Common myeloid progenitor, CD34-positive (primary cell): ENCODE measurements at regions not wholly inside any gene's neighbourhood (a gene's known extent, or its start where the extent isn't known, plus 50 kb on each side); places are given as distances from the start of the nearest gene placed in this dataset.

Source experiments
- CTCF ChIA-PET: fragments of 350-600 bp; sonication (Branson Sonifier 250); formaldehyde crosslinking; loops from one replicate; lab custom pipeline; 2021; ENCODE audit warnings: antibody characterized with exemption; lab: Charles Lee
- POLR2A ChIA-PET: fragments of 350-600 bp; sonication (Branson Sonifier 250); formaldehyde crosslinking; loops from one replicate; lab custom pipeline; 2021; ENCODE audit warnings: antibody characterized with exemption; lab: Charles Lee
- DNase-seq, 3 donors: peaks; one replicate each; pipeline versions ENCODE4 v3.0.0 to v3.0.0-alpha.2; 2013
- H3K27ac ChIP-seq, 2 experiments: 1 replicate in 1 of 2; 2 replicates in 1 of 2; pipeline ENCODE4 v1.7.0; 2013; ENCODE audit warnings: inconsistent platforms in 2 of 2, low read length in 2 of 2, mild to moderate bottlenecking in 2 of 2, low read depth in 1 of 2, moderate library complexity in 1 of 2; ENCODE audit not compliant: severe bottlenecking in 2 of 2, insufficient read depth in 1 of 2, poor library complexity in 1 of 2
- H3K27me3 ChIP-seq, 5 experiments: replicated peaks in 2 of 5; 1 replicate in 3 of 5; 2 replicates in 2 of 5; pipeline versions ENCODE4 v1.6.1 to v1.7.0; 2013; ENCODE audit warnings: low read length in 4 of 5, mild to moderate bottlenecking in 2 of 5, moderate library complexity in 2 of 5, inconsistent platforms in 1 of 5; ENCODE audit not compliant: insufficient read depth in 5 of 5, control insufficient read depth in 4 of 5
- H3K36me3 ChIP-seq, 4 experiments: 1 replicate in 2 of 4; 2 replicates in 2 of 4; pipeline versions ENCODE4 v1.6.1 to v1.7.0; 2013; ENCODE audit warnings: low read length in 3 of 4, control low read depth in 1 of 4, mild to moderate bottlenecking in 1 of 4; ENCODE audit not compliant: control insufficient read depth in 4 of 4, insufficient read depth in 4 of 4
- H3K4me1 ChIP-seq, 4 experiments: 1 replicate in 3 of 4; 2 replicates in 1 of 4; pipeline versions ENCODE4 v1.6.1 to v1.7.1; 2013; ENCODE audit warnings: low read length in 3 of 4, mild to moderate bottlenecking in 3 of 4, control low read depth in 1 of 4, inconsistent platforms in 1 of 4, moderate library complexity in 1 of 4; ENCODE audit not compliant: control insufficient read depth in 4 of 4, insufficient read depth in 4 of 4; ENCODE audit errors: control extremely low read depth in 1 of 4
- H3K4me3 ChIP-seq, 7 experiments: 1 replicate in 4 of 7; 2 replicates in 3 of 7; pipeline versions ENCODE4 v1.5.1 to v1.7.0; 2013; ENCODE audit warnings: mild to moderate bottlenecking in 7 of 7, low read length in 6 of 7, moderate library complexity in 6 of 7, inconsistent platforms in 2 of 7, low read depth in 2 of 7, control low read depth in 1 of 7; ENCODE audit not compliant: insufficient read depth in 4 of 7, control insufficient read depth in 1 of 7; ENCODE audit errors: extremely low read depth in 1 of 7
- H3K9me3 ChIP-seq, 5 experiments: 1 replicate in 4 of 5; 2 replicates in 1 of 5; pipeline versions ENCODE4 v1.6.1 to v1.7.1; 2013; ENCODE audit warnings: low read length in 4 of 5, mild to moderate bottlenecking in 2 of 5, inconsistent platforms in 1 of 5, low read depth in 1 of 5, moderate library complexity in 1 of 5; ENCODE audit not compliant: control insufficient read depth in 4 of 5, insufficient read depth in 2 of 5; ENCODE audit errors: control extremely low read depth in 1 of 5
- WGBS: methylation state at CpG from one replicate; pipeline ENCODE4 v1.1.5; 2013; ENCODE audit not compliant: insufficient coverage; 5-methylcytosine and 5-hydroxymethylcytosine counted together

GRCh38 chr20:52098186-52098585 is 93.4 kb downstream of the ZFP64 start:
- POLR2A ChIA-PET, result no interaction called here
- Histone ChIP-seq H3K36me3 (peaks cover 0 to 6% (median 2%) of the 10 kb centered on the region in 4 experiments), H3K4me1 (peaks cover 4 to 10% (median 5%) of the 10 kb centered on the region in 4 experiments), H3K27ac (no peak overlapping the region), H3K9me3 (no peaks in the 10 kb centered on the region), H3K4me3 (no peak overlapping the region), H3K27me3 (peaks cover 0 to 5% (median 0%) of the 10 kb centered on the region in 5 experiments)
- CTCF ChIA-PET, result interaction anchor here (1.2 kb wide), 1 partner anchor 8 kb away, joined by 3 read pairs; no protein-coding TSS in a partner anchor
- no peak for DNase-seq
- WGBS, result 92% methylated on average over 6 of the region's 6 CpGs

DNA sequence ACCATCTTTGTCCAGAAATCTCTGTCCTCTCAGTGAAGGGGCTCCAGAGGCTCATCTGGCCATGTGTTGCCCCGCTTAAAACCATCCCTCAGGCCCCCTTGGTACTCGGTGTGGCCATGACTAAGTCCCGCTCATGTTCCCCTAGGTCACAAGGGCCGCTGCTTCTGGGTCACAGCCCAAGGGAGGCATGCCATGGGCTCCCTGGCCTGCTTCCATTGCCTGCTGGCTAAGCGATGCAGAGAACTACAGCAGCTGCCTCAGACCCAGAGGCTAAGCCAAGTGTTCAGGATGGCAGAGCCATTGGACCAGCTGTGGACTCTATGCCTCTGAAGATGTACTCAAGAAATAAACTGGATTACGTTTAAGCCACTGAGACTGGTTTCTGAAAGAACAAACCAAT is 95.5 kb downstream of the ZFP64 start:
- ChIA-PET CTCF (no interaction called here), POLR2A (no interaction called here)
- Histone ChIP-seq H3K36me3 (peaks cover 0 to 6% (median 2%) of the 10 kb centered on the region in 4 experiments), H3K4me3 (no peak overlapping the region), H3K4me1 (no peaks in the 10 kb centered on the region), H3K9me3 (no peaks in the 10 kb centered on the region), H3K27ac (no peak overlapping the region), H3K27me3 (no peaks in the 10 kb centered on the region)
- no peak for DNase-seq
- WGBS, result 100% methylated on average over 6 of the region's 6 CpGs

- ChIA-PET CTCF (interaction anchor here (0.9 kb wide), 1 partner anchor 15 kb away, joined by 3 read pairs; no protein-coding TSS in a partner anchor), POLR2A (no interaction called here)
- WGBS, result no CpG with 5 or more reads among the region's 2 CpGs
- H3K36me3 ChIP-seq, result peaks cover 0 to 6% (median 2%) of the 10 kb centered on the region in 4 experiments
- no peak overlapping the region for H3K4me3 ChIP-seq
- H3K27me3 ChIP-seq, result no peaks in the 10 kb centered on the region
- H3K9me3 ChIP-seq, result no peaks in the 10 kb centered on the region
- no peak for DNase-seq
- no peaks in the 10 kb centered on the region for H3K4me1 ChIP-seq
- no peak overlapping the region for H3K27ac ChIP-seq
Measured at GRCh38 chr20:52094693-52095092, 96.9 kb downstream of the ZFP64 start.

DNA sequence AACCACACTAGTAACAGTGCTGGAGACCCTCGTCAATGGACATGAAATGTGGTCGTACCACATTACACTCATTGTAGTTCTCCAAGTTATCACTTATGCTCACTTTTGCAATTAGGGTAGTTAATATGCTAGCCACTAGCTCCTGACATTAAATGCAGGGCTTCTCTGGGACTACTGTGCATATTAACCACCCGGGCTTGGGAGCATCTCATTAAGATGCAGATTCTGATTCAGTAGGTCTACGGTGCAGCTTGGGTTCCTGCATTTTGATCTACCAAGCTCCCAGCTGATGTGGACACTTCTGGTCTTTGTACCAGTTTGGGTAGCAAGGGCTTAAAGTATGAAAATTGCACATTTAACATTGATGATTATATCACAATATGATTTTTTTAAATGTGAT is 98.0 kb downstream of the ZFP64 start:
- ChIA-PET CTCF (interaction anchor here (0.9 kb wide), 1 partner anchor 16 kb away, joined by 3 read pairs; no protein-coding TSS in a partner anchor), POLR2A (no interaction called here)
- 96% methylated on average over 4 of the region's 4 CpGs for WGBS
- no peak overlapping the region for H3K4me3 ChIP-seq
- H3K36me3 ChIP-seq, result peaks cover 0 to 6% (median 2%) of the 10 kb centered on the region in 4 experiments
- H3K4me1 ChIP-seq, result no peaks in the 10 kb centered on the region
- no peak for DNase-seq
- no peaks in the 10 kb centered on the region for H3K27me3 ChIP-seq
- no peak overlapping the region for H3K27ac ChIP-seq
- H3K9me3 ChIP-seq, result no peaks in the 10 kb centered on the region

- no peak overlapping the region for H3K27ac ChIP-seq
- H3K27me3 ChIP-seq, result no peaks in the 10 kb centered on the region
- POLR2A ChIA-PET, result no interaction called here
- no peak for DNase-seq
- peaks cover 0 to 12% (median 3%) of the 10 kb centered on the region in 4 experiments for H3K36me3 ChIP-seq
- no peaks in the 10 kb centered on the region for H3K4me1 ChIP-seq
- WGBS, result 83% methylated on average over 1 of the region's 3 CpGs
- peaks cover 0 to 19% (median 8%) of the 10 kb centered on the region in 5 experiments for H3K9me3 ChIP-seq
- CTCF ChIA-PET, result interaction anchor here (0.7 to 1.5 kb wide), 4 partner anchors 8 to 217 kb away, joined by 3 read pairs; no protein-coding TSS in a partner anchor
- H3K4me3 ChIP-seq, result no peak overlapping the region
Measured at GRCh38 chr20:52090035-52090434, 101.5 kb downstream of the ZFP64 start.

GRCh38 chr20:52087471-52087870 is 104.1 kb downstream of the ZFP64 start:
- peaks cover 0 to 19% (median 8%) of the 10 kb centered on the region in 5 experiments for H3K9me3 ChIP-seq
- H3K4me3 ChIP-seq, result no peak overlapping the region
- no peaks in the 10 kb centered on the region for H3K27me3 ChIP-seq
- no peaks in the 10 kb centered on the region for H3K4me1 ChIP-seq
- ChIA-PET POLR2A (interaction anchor here (0.6 kb wide), 1 partner anchor 479 kb away, joined by 3 read pairs; no protein-coding TSS in a partner anchor), CTCF (interaction anchor here (1.3 kb wide), 1 partner anchor 26 kb away, joined by 3 read pairs; no protein-coding TSS in a partner anchor)
- H3K27ac ChIP-seq, result no peak overlapping the region
- DNase-seq, result no peak
- H3K36me3 ChIP-seq, result peaks cover 0 to 12% (median 3%) of the 10 kb centered on the region in 4 experiments

DNA sequence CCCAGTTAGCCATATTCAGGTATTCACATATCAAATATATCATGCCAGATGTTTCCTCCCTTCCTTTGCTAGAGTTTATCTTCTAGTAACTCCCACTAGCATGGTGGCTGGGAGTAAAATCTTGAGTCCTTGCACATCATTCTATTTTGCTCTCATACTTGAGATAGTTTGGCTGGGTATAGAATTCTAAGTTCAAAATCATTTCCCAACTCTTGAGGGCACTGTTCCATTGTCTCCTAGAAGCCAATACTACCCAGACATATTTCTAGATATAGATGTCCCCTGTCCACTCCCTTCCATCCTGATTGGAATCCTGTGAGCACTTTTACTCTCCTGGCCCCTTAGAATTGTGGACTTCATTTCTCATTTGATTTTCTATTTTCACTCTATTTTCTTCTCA is 104.7 kb downstream of the ZFP64 start:
- POLR2A ChIA-PET, result no interaction called here
- H3K9me3 ChIP-seq, result peaks cover 0 to 19% (median 8%) of the 10 kb centered on the region in 5 experiments
- H3K4me3 ChIP-seq, result no peak overlapping the region
- H3K36me3 ChIP-seq, result peaks cover 0 to 12% (median 3%) of the 10 kb centered on the region in 4 experiments
- H3K4me1 ChIP-seq, result no peaks in the 10 kb centered on the region
- no peak overlapping the region for H3K27ac ChIP-seq
- no peak for DNase-seq
- CTCF ChIA-PET, result no interaction called here
- no peaks in the 10 kb centered on the region for H3K27me3 ChIP-seq
